GM13976 (cell line): ENCODE measurements at regions not wholly inside any gene's neighbourhood (a gene's known extent, or its start where the extent isn't known, plus 50 kb on each side); places are given as distances from the start of the nearest gene placed in this dataset.

ENCODE experiments used
- DNase-seq: peaks from one replicate; pipeline ENCODE4 v3.0.0; 2012; ENCODE audit warnings: low spot score
- in situ Hi-C: fragments of 300-500 bp; cut with MboI; formaldehyde crosslinking; loops from one replicate; pipeline ENCODE4 v1.12.0; 2022; ENCODE audit warnings: low sequenced_read_pairs, mixed read lengths, inconsistent platforms; ENCODE audit not compliant: unreplicated experiment
- TF ChIP-seq, protein P1 (sequence below): IDR thresholded peaks from 2 replicates; pipeline ENCODE4 v1.5.1; 2012; ENCODE audit warnings: borderline replicate concordance, mild to moderate bottlenecking; ENCODE audit not compliant: insufficient read depth; ENCODE audit errors: extremely low read depth, missing control alignments, control extremely low read depth

DNA sequence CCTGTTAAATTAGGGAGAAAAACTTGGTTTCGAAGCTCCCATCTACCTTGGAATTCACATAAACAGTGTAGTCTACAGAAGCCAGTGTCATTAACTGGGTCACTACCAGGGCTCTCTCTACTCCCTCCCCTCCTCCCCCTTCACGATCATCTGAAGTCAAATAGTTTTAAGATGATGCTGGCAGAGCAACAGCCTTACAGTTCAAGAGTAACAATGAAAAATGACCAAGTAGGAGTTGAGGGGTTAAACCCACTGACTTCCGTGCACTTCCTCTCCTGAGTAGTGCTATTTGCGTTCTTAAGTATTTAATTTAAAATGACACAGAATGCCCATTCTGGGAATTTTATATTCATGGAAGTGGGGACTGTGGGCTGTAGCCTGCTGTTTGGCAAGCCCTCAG lies 236.9 kb downstream of the SIPA1L2 start:
- no peak for DNase-seq
- TF ChIP-seq, protein P1, sequence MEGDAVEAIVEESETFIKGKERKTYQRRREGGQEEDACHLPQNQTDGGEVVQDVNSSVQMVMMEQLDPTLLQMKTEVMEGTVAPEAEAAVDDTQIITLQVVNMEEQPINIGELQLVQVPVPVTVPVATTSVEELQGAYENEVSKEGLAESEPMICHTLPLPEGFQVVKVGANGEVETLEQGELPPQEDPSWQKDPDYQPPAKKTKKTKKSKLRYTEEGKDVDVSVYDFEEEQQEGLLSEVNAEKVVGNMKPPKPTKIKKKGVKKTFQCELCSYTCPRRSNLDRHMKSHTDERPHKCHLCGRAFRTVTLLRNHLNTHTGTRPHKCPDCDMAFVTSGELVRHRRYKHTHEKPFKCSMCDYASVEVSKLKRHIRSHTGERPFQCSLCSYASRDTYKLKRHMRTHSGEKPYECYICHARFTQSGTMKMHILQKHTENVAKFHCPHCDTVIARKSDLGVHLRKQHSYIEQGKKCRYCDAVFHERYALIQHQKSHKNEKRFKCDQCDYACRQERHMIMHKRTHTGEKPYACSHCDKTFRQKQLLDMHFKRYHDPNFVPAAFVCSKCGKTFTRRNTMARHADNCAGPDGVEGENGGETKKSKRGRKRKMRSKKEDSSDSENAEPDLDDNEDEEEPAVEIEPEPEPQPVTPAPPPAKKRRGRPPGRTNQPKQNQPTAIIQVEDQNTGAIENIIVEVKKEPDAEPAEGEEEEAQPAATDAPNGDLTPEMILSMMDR: no peak
- in situ Hi-C loops: no loop called here

DNA sequence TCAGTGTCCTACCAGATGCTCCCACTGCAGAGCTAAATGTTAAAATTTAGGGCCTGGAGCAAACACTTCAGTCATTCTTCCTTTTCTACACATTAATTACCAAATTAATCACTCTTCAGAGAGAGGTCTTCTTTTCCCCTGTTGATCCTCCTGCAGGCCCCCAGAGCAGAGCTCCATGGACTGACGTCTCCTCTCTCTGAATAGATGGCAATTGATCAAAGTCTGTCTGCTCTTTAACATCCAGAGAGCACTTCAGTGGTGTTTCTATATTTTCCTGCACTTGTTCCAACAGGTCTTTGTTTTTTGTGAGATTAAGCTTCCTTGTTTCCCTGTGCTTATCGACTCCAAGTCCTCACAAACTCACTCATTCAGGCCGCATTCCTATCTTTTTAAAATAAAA lies 239.3 kb downstream of the SIPA1L2 start:
- in situ Hi-C loops: no loop called here
- no peak for DNase-seq
- TF ChIP-seq, protein P1: no peak

DNA sequence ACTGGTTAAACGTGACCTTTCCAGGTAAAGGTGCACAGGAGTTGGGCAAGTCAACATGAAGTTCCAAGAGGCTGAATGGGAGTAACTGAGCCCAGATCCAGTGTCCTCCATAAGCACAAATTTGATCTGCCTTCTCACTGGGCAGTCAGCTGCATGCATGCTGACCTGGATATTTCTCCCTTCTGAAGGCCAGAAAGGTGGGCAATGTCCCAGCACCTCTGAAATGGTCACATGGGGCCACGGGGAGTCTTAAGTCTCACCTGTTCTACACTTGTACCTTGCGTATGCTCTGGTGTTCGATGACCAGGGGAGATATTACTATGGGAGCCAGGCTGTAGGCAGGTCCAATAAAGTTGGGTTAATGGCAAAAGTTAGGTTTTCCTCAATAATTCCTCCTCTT lies 240.2 kb downstream of the SIPA1L2 start:
- no peak for DNase-seq

DNA sequence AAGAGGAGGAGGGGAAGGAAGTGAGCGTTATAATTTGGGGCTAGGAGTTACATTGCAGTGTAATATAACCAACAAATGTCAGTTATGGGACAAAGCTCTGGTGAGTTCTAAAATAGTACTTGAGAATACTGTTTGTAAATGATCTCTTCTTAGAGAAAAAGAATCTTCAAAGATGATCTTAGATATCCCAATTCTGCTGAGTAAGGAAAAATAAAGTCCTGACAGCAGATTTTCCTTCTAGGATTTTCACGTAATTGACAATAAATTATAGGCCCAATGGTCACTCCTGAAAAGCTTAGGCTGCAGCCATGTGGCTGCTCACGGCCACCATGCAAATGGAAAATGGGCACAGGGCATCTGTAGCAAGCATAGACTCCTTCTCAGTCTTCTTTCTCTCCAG lies 241.6 kb downstream of the SIPA1L2 start:
- DNase-seq: no peak
- TF ChIP-seq, protein P1: no peak
- in situ Hi-C loops: no loop called here

More for the DNA sequence above, 240.2 kb downstream of the SIPA1L2 start:
- in situ Hi-C loops: no loop called here
- TF ChIP-seq, protein P1: no peak

DNA sequence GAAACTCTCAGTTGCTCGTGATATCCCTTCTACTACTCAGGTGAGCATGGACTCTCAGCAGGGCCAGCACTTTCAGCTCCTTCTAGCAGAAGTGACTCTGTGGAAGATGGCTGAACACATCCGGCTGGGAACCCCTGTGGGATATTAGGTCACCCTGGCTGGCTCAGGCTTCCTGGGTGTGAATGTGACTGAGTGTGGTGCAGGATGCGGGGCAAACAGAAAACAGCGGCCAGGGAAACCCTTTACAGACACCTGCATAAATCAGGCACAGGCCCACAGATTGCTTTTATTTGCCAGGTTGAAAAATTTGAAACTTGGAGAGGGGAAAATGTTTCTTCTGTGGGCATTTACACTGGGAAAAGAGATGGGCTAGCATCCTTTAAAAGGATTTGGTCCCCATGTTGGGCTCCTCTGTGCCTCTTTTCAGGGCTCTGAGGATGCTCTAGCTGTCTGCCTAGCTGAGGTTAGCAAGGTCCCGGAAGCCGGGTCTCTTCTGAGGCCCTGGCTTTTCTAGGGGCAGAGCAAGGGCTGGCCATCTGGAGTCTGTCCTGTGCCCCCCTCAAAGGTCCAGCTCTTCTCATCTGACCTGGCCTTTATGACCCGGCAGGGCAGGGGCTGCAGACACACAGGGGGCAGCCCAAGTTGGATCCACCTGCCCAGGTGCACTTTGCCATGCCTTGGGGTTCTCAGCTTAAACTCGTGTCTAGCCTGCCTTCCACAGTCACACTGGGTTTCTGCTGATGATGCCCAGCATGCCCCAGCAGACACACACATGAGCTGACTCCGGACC lies 243.0 kb downstream of the SIPA1L2 start:
- in situ Hi-C loops: no loop called here
- TF ChIP-seq, protein P1: no peak
- DNase-seq: no peak

DNA sequence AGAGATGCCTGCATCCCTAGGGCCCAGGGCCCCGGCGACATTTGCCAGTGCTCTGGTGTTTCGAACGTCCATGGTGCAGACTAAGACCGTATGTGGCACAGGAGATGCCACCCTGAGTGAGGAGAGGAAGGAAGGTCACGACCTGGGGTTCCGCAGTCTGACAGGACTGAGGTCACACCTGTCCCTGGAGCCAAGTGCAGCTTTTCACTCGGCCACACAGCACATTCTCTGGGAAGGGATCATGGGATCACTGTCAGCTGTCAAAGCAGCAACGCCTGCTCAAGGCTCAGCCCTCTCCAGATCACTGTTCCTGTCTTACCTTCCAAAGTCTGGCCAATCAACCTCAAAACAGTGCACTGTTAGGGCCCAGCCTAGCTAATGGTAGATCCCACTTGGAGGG lies 243.6 kb downstream of the SIPA1L2 start:
- no peak for DNase-seq
- in situ Hi-C loops: no loop called here
- TF ChIP-seq, protein P1: no peak
